ENCODE measurements at regions not wholly inside any gene's neighbourhood (a gene's known extent, or its start where the extent isn't known, plus 50 kb on each side); places are given as distances from the start of the nearest gene placed in this dataset.

DNA sequence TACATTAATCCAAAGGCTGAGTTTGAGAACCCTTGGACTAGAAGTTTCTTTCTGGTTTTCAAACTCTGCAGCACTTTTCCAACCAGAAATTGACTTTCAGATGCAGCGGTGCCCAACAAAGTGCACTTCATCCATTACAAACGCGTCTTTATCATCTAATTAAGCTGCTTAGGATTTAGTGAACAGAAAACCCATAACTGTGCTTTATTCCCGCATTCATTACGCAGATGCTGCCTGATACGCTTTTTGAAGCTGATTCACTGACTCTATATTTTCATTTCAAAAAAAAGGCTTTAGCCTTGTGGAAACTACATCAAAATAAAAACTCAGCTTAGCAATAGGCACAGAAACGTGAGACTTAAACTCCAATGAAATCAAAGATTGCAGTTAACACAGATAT lies 69.8 kb upstream of the CTXND1 start:
- Histone ChIP-seq H3K4me3 (ENCODE audit: low read depth, low read length) (no peak overlapping the region), H3K27me3 (ENCODE audit: control insufficient read depth, insufficient read depth, low read length) (no peaks in the 10 kb centered on the region), H3K36me3 (ENCODE audit: control insufficient read depth, insufficient read depth, low read length) (no peaks in the 10 kb centered on the region)
- no peak for DNase-seq (ENCODE audit: low read depth)
- TF ChIP-seq, protein P1, sequence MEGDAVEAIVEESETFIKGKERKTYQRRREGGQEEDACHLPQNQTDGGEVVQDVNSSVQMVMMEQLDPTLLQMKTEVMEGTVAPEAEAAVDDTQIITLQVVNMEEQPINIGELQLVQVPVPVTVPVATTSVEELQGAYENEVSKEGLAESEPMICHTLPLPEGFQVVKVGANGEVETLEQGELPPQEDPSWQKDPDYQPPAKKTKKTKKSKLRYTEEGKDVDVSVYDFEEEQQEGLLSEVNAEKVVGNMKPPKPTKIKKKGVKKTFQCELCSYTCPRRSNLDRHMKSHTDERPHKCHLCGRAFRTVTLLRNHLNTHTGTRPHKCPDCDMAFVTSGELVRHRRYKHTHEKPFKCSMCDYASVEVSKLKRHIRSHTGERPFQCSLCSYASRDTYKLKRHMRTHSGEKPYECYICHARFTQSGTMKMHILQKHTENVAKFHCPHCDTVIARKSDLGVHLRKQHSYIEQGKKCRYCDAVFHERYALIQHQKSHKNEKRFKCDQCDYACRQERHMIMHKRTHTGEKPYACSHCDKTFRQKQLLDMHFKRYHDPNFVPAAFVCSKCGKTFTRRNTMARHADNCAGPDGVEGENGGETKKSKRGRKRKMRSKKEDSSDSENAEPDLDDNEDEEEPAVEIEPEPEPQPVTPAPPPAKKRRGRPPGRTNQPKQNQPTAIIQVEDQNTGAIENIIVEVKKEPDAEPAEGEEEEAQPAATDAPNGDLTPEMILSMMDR (IDR thresholded peaks at IDR 0.05; ENCODE audit: insufficient read depth, low read length, poor library complexity, severe bottlenecking): no peak

DNA sequence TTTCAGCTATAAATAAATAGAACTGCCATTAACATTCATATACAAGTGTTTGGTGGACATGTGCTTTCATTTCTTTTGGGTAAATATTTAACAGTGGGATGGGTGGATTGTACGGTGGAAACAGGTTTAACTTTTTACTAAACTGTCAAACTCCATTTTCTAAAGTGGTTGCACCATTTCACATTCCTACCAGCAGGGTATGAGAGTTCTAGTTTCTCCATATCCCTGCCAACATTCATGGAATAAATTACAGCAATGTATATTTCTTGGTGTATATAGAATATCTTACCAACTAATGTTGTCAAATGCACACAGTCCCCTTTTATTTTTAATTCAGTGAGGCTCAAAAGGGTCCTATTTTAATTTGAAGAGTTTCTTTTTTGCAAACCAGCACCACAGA lies 71.3 kb upstream of the CTXND1 start:
- no peak for DNase-seq (ENCODE audit: low read depth)
- no peaks in the 10 kb centered on the region for H3K36me3 ChIP-seq (ENCODE audit: control insufficient read depth, insufficient read depth, low read length)
- H3K4me3 ChIP-seq (ENCODE audit: low read depth, low read length): no peak overlapping the region
- H3K27me3 ChIP-seq (ENCODE audit: control insufficient read depth, insufficient read depth, low read length): no peaks in the 10 kb centered on the region
- TF ChIP-seq, protein P1 (IDR thresholded peaks at IDR 0.05; ENCODE audit: insufficient read depth, low read length, poor library complexity, severe bottlenecking): no peak

DNA sequence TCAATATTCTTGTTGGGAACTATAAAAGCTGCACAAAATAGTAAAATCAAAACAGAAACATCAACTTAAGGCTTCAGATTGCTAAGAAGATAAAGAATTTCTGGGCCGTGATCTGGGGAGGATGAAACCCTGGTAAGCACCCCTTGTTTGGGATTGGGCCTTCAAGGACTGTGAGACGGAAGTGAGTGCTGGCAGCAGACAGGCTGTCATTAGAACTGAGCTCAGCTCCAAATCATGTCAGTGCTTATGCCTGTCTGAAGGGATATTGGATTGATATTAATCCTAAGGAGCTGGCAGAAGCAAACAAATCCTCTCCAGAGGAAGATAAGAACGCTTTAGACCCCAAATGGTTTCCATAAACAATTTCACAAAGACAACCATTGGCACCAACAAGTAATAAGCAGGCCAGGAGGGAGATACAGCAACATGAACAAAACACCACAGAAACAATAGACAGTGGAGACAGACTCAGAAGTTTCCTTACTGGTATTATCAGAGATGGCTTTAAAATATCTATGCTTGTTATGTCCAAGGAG lies 72.6 kb upstream of the CTXND1 start:
- TF ChIP-seq, protein P1 (IDR thresholded peaks at IDR 0.05; ENCODE audit: insufficient read depth, low read length, poor library complexity, severe bottlenecking): no peak
- no peak for DNase-seq (ENCODE audit: low read depth)
- Histone ChIP-seq H3K4me3 (ENCODE audit: low read depth, low read length) (no peak overlapping the region), H3K36me3 (ENCODE audit: control insufficient read depth, insufficient read depth, low read length) (no peaks in the 10 kb centered on the region), H3K27me3 (ENCODE audit: control insufficient read depth, insufficient read depth, low read length) (no peaks in the 10 kb centered on the region)

DNA sequence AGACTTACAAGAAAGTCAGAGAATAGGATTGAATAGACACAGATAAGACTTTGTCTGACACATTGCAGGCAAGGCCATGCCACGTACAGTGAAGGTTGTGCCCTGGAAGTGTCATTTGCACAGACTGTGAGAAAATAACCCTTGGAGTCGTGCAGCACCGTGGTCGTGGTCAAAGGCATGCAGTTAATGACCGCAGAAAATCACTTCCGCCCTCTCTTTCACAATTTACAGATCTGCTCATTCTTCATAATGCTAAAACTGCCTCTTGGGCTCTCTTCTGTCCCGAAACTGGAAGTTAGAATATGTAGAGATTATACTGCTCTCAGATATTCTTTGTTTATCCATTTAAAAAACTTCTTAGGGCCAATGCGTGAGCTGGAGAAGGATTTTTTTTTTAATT lies 73.2 kb upstream of the CTXND1 start:
- no peaks in the 10 kb centered on the region for H3K36me3 ChIP-seq (ENCODE audit: control insufficient read depth, insufficient read depth, low read length)
- no peak overlapping the region for H3K4me3 ChIP-seq (ENCODE audit: low read depth, low read length)
- H3K27me3 ChIP-seq (ENCODE audit: control insufficient read depth, insufficient read depth, low read length): no peaks in the 10 kb centered on the region
- DNase-seq (ENCODE audit: low read depth): no peak
- TF ChIP-seq, protein P1 (IDR thresholded peaks at IDR 0.05; ENCODE audit: insufficient read depth, low read length, poor library complexity, severe bottlenecking): no peak

DNA sequence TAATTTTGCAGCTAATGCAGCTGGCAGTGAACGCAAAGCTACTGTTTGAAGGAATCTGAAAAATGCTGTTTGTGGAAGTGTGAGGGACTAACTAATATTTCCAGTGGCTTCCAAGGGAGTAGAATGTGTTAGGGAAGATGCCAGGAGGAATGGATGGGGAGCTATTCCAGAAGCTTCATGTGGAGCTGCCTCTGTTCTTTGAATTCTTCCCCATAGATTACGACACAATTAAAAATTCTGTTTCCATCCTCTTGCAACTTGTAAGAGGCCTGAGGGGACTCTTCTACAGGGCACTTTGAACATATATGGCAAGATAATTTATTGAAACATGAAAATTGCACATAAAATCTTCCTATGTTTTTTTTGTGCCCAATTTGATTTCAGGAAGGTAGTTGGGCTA lies 74.3 kb upstream of the CTXND1 start:
- no peaks in the 10 kb centered on the region for H3K27me3 ChIP-seq (ENCODE audit: control insufficient read depth, insufficient read depth, low read length)
- H3K36me3 ChIP-seq (ENCODE audit: control insufficient read depth, insufficient read depth, low read length): no peaks in the 10 kb centered on the region
- no peak overlapping the region for H3K4me3 ChIP-seq (ENCODE audit: low read depth, low read length)
- DNase-seq (ENCODE audit: low read depth): no peak
- TF ChIP-seq, protein P1 (IDR thresholded peaks at IDR 0.05; ENCODE audit: insufficient read depth, low read length, poor library complexity, severe bottlenecking): no peak

DNA sequence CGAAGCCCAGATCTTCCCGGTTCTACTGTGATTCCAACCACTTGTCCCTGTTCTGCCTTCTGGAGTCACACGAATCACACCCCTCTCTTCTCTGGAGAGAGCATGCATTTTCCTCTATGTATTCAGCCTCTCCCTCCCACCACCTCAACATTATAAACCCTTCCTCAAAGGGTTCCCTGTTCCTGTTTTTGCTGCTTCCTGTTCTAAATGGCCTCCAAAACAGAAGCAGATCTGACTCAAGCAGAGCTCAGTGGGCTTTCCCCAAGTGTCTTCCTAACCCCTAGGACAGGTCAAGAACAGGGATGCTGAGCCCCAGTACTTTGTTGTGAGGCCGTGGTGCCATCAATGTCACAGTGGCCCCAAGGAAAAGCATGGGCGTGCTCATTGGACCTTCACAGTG lies 75.7 kb upstream of the ARNT2 start:
- H3K36me3 ChIP-seq (ENCODE audit: control insufficient read depth, insufficient read depth, low read length): no peaks in the 10 kb centered on the region
- no peaks in the 10 kb centered on the region for H3K27me3 ChIP-seq (ENCODE audit: control insufficient read depth, insufficient read depth, low read length)
- TF ChIP-seq, protein P1 (IDR thresholded peaks at IDR 0.05; ENCODE audit: insufficient read depth, low read length, poor library complexity, severe bottlenecking): no peak
- no peak for DNase-seq (ENCODE audit: low read depth)
- H3K4me3 ChIP-seq (ENCODE audit: low read depth, low read length): no peak overlapping the region

Data from kidney epithelial cell (primary cell).